ENCODE measurements at regions not wholly inside any gene's neighbourhood (a gene's known extent, or its start where the extent isn't known, plus 50 kb on each side); places are given as distances from the start of the nearest gene placed in this dataset.

- ATAC-seq = peak; percentile 96
- TF ChIP-seq TCF4 (CRISPR knock-in tag; IDR thresholded peaks at IDR 0.05; ENCODE audit: borderline replicate concordance) (peak; percentile 99), ZFP3 (CRISPR knock-in tag; IDR thresholded peaks at IDR 0.05) (peak; percentile 64; the same call in 1 of the 2 replicates), CSDC2 (CRISPR knock-in tag; IDR thresholded peaks at IDR 0.05) (peak; percentile 22; the same call in 1 of the 2 replicates), PATZ1 (CRISPR knock-in tag; IDR thresholded peaks at IDR 0.05; ENCODE audit: borderline replicate concordance) (peak; percentile 30; the same call in 1 of the 2 replicates), PPARA (CRISPR knock-in tag; IDR thresholded peaks at IDR 0.05; ENCODE audit: borderline replicate concordance) (no peak), BACH2 (CRISPR knock-in tag; IDR thresholded peaks at IDR 0.05; ENCODE audit: borderline replicate concordance) (peak; percentile 99; the same call in 1 of the 2 replicates), RARB (CRISPR knock-in tag; IDR thresholded peaks at IDR 0.05) (no peak), POU6F1 (CRISPR knock-in tag; IDR thresholded peaks at IDR 0.05; ENCODE audit: borderline replicate concordance, low read depth) (no peak; the same call in 1 of the 2 replicates), OSR1 (CRISPR knock-in tag; IDR thresholded peaks at IDR 0.05) (no peak), ZC3H10 (CRISPR knock-in tag; IDR thresholded peaks at IDR 0.05) (no peak), TSHZ2 (CRISPR knock-in tag; IDR thresholded peaks at IDR 0.05) (peak; percentile 98), GLIS3 (CRISPR knock-in tag; IDR thresholded peaks at IDR 0.05) (peak; percentile 21), ISL1 (CRISPR knock-in tag; IDR thresholded peaks at IDR 0.05) (peak; percentile 99), ESRRG (CRISPR knock-in tag; IDR thresholded peaks at IDR 0.05) (peak; percentile 41; the same call in 1 of the 2 replicates), ZNF70 (CRISPR knock-in tag; IDR thresholded peaks at IDR 0.05) (no peak; the same call in 1 of the 2 replicates), ZNF8 (CRISPR knock-in tag; IDR thresholded peaks at IDR 0.05) (peak; percentile 37), TOX (CRISPR knock-in tag; IDR thresholded peaks at IDR 0.05; ENCODE audit: borderline replicate concordance) (no peak), ZNF565 (CRISPR knock-in tag; conservative IDR thresholded peaks at IDR 0.05; ENCODE audit: low read depth) (no peak), CSRNP3 (CRISPR knock-in tag; IDR thresholded peaks at IDR 0.05) (peak; percentile 75; the same call in 1 of the 2 replicates), CREB5 (CRISPR knock-in tag; IDR thresholded peaks at IDR 0.05; ENCODE audit: low read depth) (peak; percentile 80), ZFP30 (CRISPR knock-in tag; IDR thresholded peaks at IDR 0.05) (no peak; the same call in 1 of the 2 replicates), ARNTL (CRISPR knock-in tag; IDR thresholded peaks at IDR 0.05; ENCODE audit: borderline replicate concordance, low read depth) (no peak), SNAI2 (CRISPR knock-in tag; IDR thresholded peaks at IDR 0.05) (peak; percentile 94)
Measured at GRCh38 chr5:68554571-68555279, 339.2 kb downstream of the PIK3R1 start.

All from SK-N-SH treated with all-trans-retinoic acid at 6 μM for 48 hours (cell line).